ENCODE measurements at regions not wholly inside any gene's neighbourhood (a gene's known extent, or its start where the extent isn't known, plus 50 kb on each side); places are given as distances from the start of the nearest gene placed in this dataset.

DNA sequence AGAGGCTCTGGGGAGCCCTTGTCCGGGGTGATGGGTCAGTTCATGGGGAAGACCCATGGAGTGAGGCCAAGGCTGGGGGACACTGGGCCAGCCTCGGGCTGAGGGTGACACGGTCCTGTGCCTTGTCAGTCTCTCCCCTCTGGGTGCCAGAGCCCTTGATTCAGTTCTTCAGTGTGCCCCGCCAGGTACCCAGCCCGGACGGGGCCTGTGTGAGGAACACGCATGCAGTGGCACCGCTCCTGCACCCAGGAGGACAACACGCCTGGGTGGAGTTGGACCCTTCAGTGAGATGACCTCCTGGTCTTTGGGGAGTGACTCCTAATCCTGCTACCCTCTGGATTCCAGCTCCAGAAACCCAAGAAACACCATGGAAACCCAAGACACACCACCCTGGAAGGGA is 264.4 kb downstream of the LOXHD1 start:
- TF ChIP-seq, protein P1, sequence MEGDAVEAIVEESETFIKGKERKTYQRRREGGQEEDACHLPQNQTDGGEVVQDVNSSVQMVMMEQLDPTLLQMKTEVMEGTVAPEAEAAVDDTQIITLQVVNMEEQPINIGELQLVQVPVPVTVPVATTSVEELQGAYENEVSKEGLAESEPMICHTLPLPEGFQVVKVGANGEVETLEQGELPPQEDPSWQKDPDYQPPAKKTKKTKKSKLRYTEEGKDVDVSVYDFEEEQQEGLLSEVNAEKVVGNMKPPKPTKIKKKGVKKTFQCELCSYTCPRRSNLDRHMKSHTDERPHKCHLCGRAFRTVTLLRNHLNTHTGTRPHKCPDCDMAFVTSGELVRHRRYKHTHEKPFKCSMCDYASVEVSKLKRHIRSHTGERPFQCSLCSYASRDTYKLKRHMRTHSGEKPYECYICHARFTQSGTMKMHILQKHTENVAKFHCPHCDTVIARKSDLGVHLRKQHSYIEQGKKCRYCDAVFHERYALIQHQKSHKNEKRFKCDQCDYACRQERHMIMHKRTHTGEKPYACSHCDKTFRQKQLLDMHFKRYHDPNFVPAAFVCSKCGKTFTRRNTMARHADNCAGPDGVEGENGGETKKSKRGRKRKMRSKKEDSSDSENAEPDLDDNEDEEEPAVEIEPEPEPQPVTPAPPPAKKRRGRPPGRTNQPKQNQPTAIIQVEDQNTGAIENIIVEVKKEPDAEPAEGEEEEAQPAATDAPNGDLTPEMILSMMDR (conservative IDR thresholded peaks at IDR 0.05), result no peak
- no peak for TF ChIP-seq EZH2 (IDR thresholded peaks at IDR 0.05; ENCODE audit: low read depth)
